ENCODE measurements at regions not wholly inside any gene's neighbourhood (a gene's known extent, or its start where the extent isn't known, plus 50 kb on each side); places are given as distances from the start of the nearest gene placed in this dataset.

- H3K36me3 ChIP-seq (ENCODE audit: control insufficient read depth, insufficient read depth, low read length): no peaks in the 10 kb centered on the region
- no peak overlapping the region for H3K4me2 ChIP-seq (ENCODE audit: low read depth, low read length)
- no peak overlapping the region for H3K4ac ChIP-seq (ENCODE audit: low read depth, low read length)
- no peak overlapping the region for H3K27ac ChIP-seq (ENCODE audit: insufficient read depth, low read length)
- no peak overlapping the region for H3K18ac ChIP-seq (ENCODE audit: low read depth, low read length)
- dilution Hi-C loops (cut with HindIII; ENCODE audit: low sequenced_read_pairs, unreplicated experiment) (no loop called here), in situ Hi-C loops (cut with MboI; ENCODE audit: low sequenced_read_pairs) (no loop called here), intact Hi-C loops (cut with micrococcal nuclease) (no loop called here)
- no peak overlapping the region for H4K91ac ChIP-seq (ENCODE audit: insufficient read depth, low read depth, low read length)
- no peak overlapping the region for H2AK9ac ChIP-seq (replicated peaks; ENCODE audit: low read depth, low read length, poor library complexity)
- CTCF ChIA-PET: interaction anchor here (0.9 kb wide), 1 partner anchor 1133 kb away, joined by 3 read pairs; no protein-coding TSS in a partner anchor
- peaks cover 11% of the 10 kb centered on the region for H3K4me1 ChIP-seq (ENCODE audit: control insufficient read depth, insufficient read depth, low read length)
- no TSS peak for BruUV-seq (replicated peaks)
- no peaks in the 10 kb centered on the region for H3K9me3 ChIP-seq (ENCODE audit: control insufficient read depth, insufficient read depth, low read length)
- H3K14ac ChIP-seq (replicated peaks; ENCODE audit: low read depth, low read length): 0 out of 2 replicates have a peak overlapping the region, but pooled peaks have one; percentile 39
- H3K9ac ChIP-seq (ENCODE audit: low read depth, low read length): no peak overlapping the region
- no peak overlapping the region for H3K4me3 ChIP-seq (ENCODE audit: insufficient read depth, low read depth, low read length)
- WGBS, 2 experiments (ENCODE audit: extremely low coverage in 2 of 2, insufficient read length in 1 of 2): 85% methylated on average over 4 of the region's 13 CpGs; no CpG with 5 or more reads in 1 of the 2 experiments
- TF ChIP-seq RFX5 (IDR thresholded peaks at IDR 0.05; ENCODE audit: low read depth, low read length) (no peak), USF2 (IDR thresholded peaks at IDR 0.05; ENCODE audit: low read depth, low read length) (no peak), NFE2L2 (IDR thresholded peaks at IDR 0.05; ENCODE audit: low read depth, low read length) (no peak)
- H3K9me1 ChIP-seq (ENCODE audit: insufficient read depth, low read length): peaks cover 16% of the 10 kb centered on the region
- H3K79me1 ChIP-seq (ENCODE audit: low read depth in 1 of 2, low read length in 2 of 2): peaks cover 0 to 5% of the 10 kb centered on the region in 2 experiments; a peak in 1 of 4 replicates
- H2AFZ ChIP-seq (replicated peaks; ENCODE audit: low read length, poor library complexity): no peak overlapping the region
- no peak overlapping the region for H3K56ac ChIP-seq (ENCODE audit: extremely low read depth, insufficient read depth, low read length)
- H2BK120ac ChIP-seq (ENCODE audit: low read depth, low read length): 0 out of 2 replicates have a peak overlapping the region, but pooled peaks have one; percentile 34
- peak overlapping the region; percentile 41; the same call in 1 of the 3 replicates for H2BK15ac ChIP-seq (ENCODE audit: low read depth, low read length)
- H4K20me1 ChIP-seq (ENCODE audit: insufficient read depth, low read length): no peaks in the 10 kb centered on the region
- no peak overlapping the region for H4K8ac ChIP-seq (ENCODE audit: low read depth in 2 of 2, low read length in 2 of 2)
- no peaks in the 10 kb centered on the region for H3K27me3 ChIP-seq (ENCODE audit: control insufficient read depth, insufficient read depth, low read length)
- POLR2A ChIA-PET (ENCODE audit: unreplicated experiment): no interaction called here
- no peak overlapping the region for H4K5ac ChIP-seq (ENCODE audit: low read depth, low read length)
- H2BK5ac ChIP-seq (ENCODE audit: low read depth, low read length, poor library complexity, severe bottlenecking): no peak overlapping the region
- no peak overlapping the region for H3K23ac ChIP-seq (ENCODE audit: low read depth, low read length)
- H2BK20ac ChIP-seq (ENCODE audit: low read depth, low read length): no peak overlapping the region; the same call in 1 of the 2 replicates
- H2AK5ac ChIP-seq (ENCODE audit: low read depth, low read length): peak overlapping the region; percentile 55; the same call in 1 of the 2 replicates
- no peak for ATAC-seq (ENCODE audit: low read depth)
- DNase-seq: no peak
Observed at GRCh38 chr10:3523309-3524050, 261.5 kb downstream of the KLF6 start.
